Activated T-helper 2 cell treated with anti-CD3 and anti-CD28 coated beads, Interferon-gamma antibody, Interleukin-2, Interleukin-4, amounts not matched to agents 10 μg/mL and 5 μg/mL and 100 μg/mL, durations not matched to agents 14 hours and 24 hours and 36 hours (primary cell): ENCODE measurements at regions not wholly inside any gene's neighbourhood (a gene's known extent, or its start where the extent isn't known, plus 50 kb on each side); places are given as distances from the start of the nearest gene placed in this dataset.
"Not testable (repeated sequence)": the region's sequence is repeated elsewhere in the genome, so short reads cannot be mapped to it uniquely, and the experiment has no call there.

ENCODE experiments used
- DNase-seq: peaks from one replicate; pipeline ENCODE4 v3.0.0; 2021; ENCODE audit warnings: low spot score
- H3K27ac Mint-ChIP-seq: one replicate; pipeline ENCODE4 v1.8.0; 2021; ENCODE audit warnings: mixed read lengths
- H3K27me3 Mint-ChIP-seq: one replicate; pipeline ENCODE4 v1.8.0; 2021; ENCODE audit warnings: low read depth, mixed read lengths
- H3K36me3 Mint-ChIP-seq: one replicate; pipeline ENCODE4 v1.8.0; 2021; ENCODE audit warnings: low read depth, mixed read lengths
- H3K4me1 Mint-ChIP-seq: one replicate; pipeline ENCODE4 v1.8.0; 2021; ENCODE audit warnings: low read depth, mixed read lengths
- H3K4me3 Mint-ChIP-seq: one replicate; pipeline ENCODE4 v1.8.0; 2021; ENCODE audit warnings: low read depth, mild to moderate bottlenecking, moderate library complexity, mixed read lengths
- H3K9me3 Mint-ChIP-seq: one replicate; pipeline ENCODE4 v1.8.0; 2021; ENCODE audit warnings: mixed read lengths
- intact Hi-C: fragments of 100-400 bp; cut with micrococcal nuclease; formaldehyde crosslinking; loops from one replicate; pipeline ENCODE4 v1.15.1; 2023

- no peak overlapping the region for H3K4me3 Mint-ChIP-seq
- DNase-seq: no peak
- no peaks in the 10 kb centered on the region for H3K9me3 Mint-ChIP-seq
- no peaks in the 10 kb centered on the region for H3K27me3 Mint-ChIP-seq
- no peaks in the 10 kb centered on the region for H3K36me3 Mint-ChIP-seq
- H3K27ac Mint-ChIP-seq: no peak overlapping the region
- no peaks in the 10 kb centered on the region for H3K4me1 Mint-ChIP-seq
- intact Hi-C loops: no loop called here
Observed at GRCh38 chrX:25108481-25108880, 92.7 kb upstream of the ARX start.

- H3K27me3 Mint-ChIP-seq: no peaks in the 10 kb centered on the region
- no peak overlapping the region for H3K4me3 Mint-ChIP-seq
- intact Hi-C loops: no loop called here
- no peak for DNase-seq
- no peak overlapping the region for H3K27ac Mint-ChIP-seq
- no peaks in the 10 kb centered on the region for H3K4me1 Mint-ChIP-seq
- H3K36me3 Mint-ChIP-seq: no peaks in the 10 kb centered on the region
- H3K9me3 Mint-ChIP-seq: no peaks in the 10 kb centered on the region
Observed at GRCh38 chrX:25105221-25105620, 89.5 kb upstream of the ARX start.

- Mint-ChIP-seq H3K4me3 (no peak overlapping the region), H3K36me3 (no peaks in the 10 kb centered on the region), H3K4me1 (no peaks in the 10 kb centered on the region), H3K27me3 (no peaks in the 10 kb centered on the region), H3K9me3 (no peaks in the 10 kb centered on the region), H3K27ac (no peak overlapping the region)
- no peak for DNase-seq
- intact Hi-C loops: no loop called here
Observed at GRCh38 chrX:25096522-25097045, 80.8 kb upstream of the ARX start.

- DNase-seq, H3K27me3 Mint-ChIP-seq, H3K36me3 Mint-ChIP-seq, intact Hi-C loops, H3K4me3 Mint-ChIP-seq, H3K9me3 Mint-ChIP-seq, H3K27ac Mint-ChIP-seq, H3K4me1 Mint-ChIP-seq: not testable (repeated sequence)
Observed at GRCh38 chrX:25091152-25091551, 75.4 kb upstream of the ARX start.

GRCh38 chrX:25084446-25084845 lies 68.7 kb upstream of the ARX start:
- H3K27me3 Mint-ChIP-seq: no peaks in the 10 kb centered on the region
- no peaks in the 10 kb centered on the region for H3K36me3 Mint-ChIP-seq
- H3K4me3 Mint-ChIP-seq: no peak overlapping the region
- no peak overlapping the region for H3K27ac Mint-ChIP-seq
- no peaks in the 10 kb centered on the region for H3K4me1 Mint-ChIP-seq
- intact Hi-C loops: no loop called here
- DNase-seq: no peak
- no peaks in the 10 kb centered on the region for H3K9me3 Mint-ChIP-seq

GRCh38 chrX:25083661-25084060 lies 67.9 kb upstream of the ARX start:
- H3K4me1 Mint-ChIP-seq: no peaks in the 10 kb centered on the region
- H3K27me3 Mint-ChIP-seq: no peaks in the 10 kb centered on the region
- no peaks in the 10 kb centered on the region for H3K36me3 Mint-ChIP-seq
- H3K4me3 Mint-ChIP-seq: no peak overlapping the region
- intact Hi-C loops: no loop called here
- DNase-seq: no peak
- H3K9me3 Mint-ChIP-seq: no peaks in the 10 kb centered on the region
- H3K27ac Mint-ChIP-seq: no peak overlapping the region

GRCh38 chrX:25079020-25079419 lies 63.3 kb upstream of the ARX start:
- no peak overlapping the region for H3K4me3 Mint-ChIP-seq
- H3K9me3 Mint-ChIP-seq: no peaks in the 10 kb centered on the region
- no peaks in the 10 kb centered on the region for H3K36me3 Mint-ChIP-seq
- intact Hi-C loops: no loop called here
- peaks cover 7% of the 10 kb centered on the region for H3K27me3 Mint-ChIP-seq
- H3K27ac Mint-ChIP-seq: no peak overlapping the region
- no peaks in the 10 kb centered on the region for H3K4me1 Mint-ChIP-seq
- no peak for DNase-seq

GRCh38 chrX:25076941-25077500 lies 61.3 kb upstream of the ARX start:
- Mint-ChIP-seq H3K27me3 (peaks cover 7% of the 10 kb centered on the region), H3K4me3 (no peak overlapping the region), H3K4me1 (no peaks in the 10 kb centered on the region), H3K27ac (no peak overlapping the region), H3K36me3 (no peaks in the 10 kb centered on the region), H3K9me3 (no peaks in the 10 kb centered on the region)
- intact Hi-C loops: no loop called here
- DNase-seq: no peak

- peaks cover 15% of the 10 kb centered on the region for H3K27me3 Mint-ChIP-seq
- H3K4me1 Mint-ChIP-seq: peaks cover 6% of the 10 kb centered on the region
- H3K36me3 Mint-ChIP-seq: no peaks in the 10 kb centered on the region
Observed at GRCh38 chrX:25072247-25072646, 56.5 kb upstream of the ARX start.

GRCh38 chrX:25070038-25070437 lies 54.3 kb upstream of the ARX start:
- Mint-ChIP-seq H3K9me3 (no peaks in the 10 kb centered on the region), H3K27me3 (peaks cover 9% of the 10 kb centered on the region), H3K27ac (no peak overlapping the region), H3K4me3 (no peak overlapping the region), H3K4me1 (peaks cover 12% of the 10 kb centered on the region), H3K36me3 (no peaks in the 10 kb centered on the region)
- no peak for DNase-seq
- intact Hi-C loops: no loop called here

More at GRCh38 chrX:25072247-25072646, 56.5 kb upstream of the ARX start:
- Mint-ChIP-seq H3K27ac (no peak overlapping the region), H3K4me3 (no peak overlapping the region), H3K9me3 (no peaks in the 10 kb centered on the region)
- intact Hi-C loops: no loop called here
- DNase-seq: no peak

- Mint-ChIP-seq H3K36me3 (no peaks in the 10 kb centered on the region), H3K27me3 (peaks cover 9% of the 10 kb centered on the region), H3K9me3 (no peaks in the 10 kb centered on the region), H3K4me1 (peaks cover 12% of the 10 kb centered on the region), H3K4me3 (no peak overlapping the region), H3K27ac (no peak overlapping the region)
- DNase-seq: no peak
- intact Hi-C loops: no loop called here
Observed at GRCh38 chrX:25069209-25069608, 53.4 kb upstream of the ARX start.

- Mint-ChIP-seq H3K4me3 (no peak overlapping the region), H3K27ac (no peak overlapping the region)
- intact Hi-C loops: no loop called here
Observed at GRCh38 chrX:25068340-25068739, 52.6 kb upstream of the ARX start.

GRCh38 chrX:25067271-25068172 lies 51.8 kb upstream of the ARX start:
- Mint-ChIP-seq H3K4me3 (no peak overlapping the region), H3K36me3 (no peaks in the 10 kb centered on the region), H3K27me3 (peaks cover 9% of the 10 kb centered on the region), H3K27ac (no peak overlapping the region), H3K4me1 (peaks cover 12% of the 10 kb centered on the region), H3K9me3 (no peaks in the 10 kb centered on the region)
- DNase-seq: no peak
- intact Hi-C loops: no loop called here

More at GRCh38 chrX:25068340-25068739, 52.6 kb upstream of the ARX start:
- H3K36me3 Mint-ChIP-seq: no peaks in the 10 kb centered on the region
- DNase-seq: no peak
- peaks cover 12% of the 10 kb centered on the region for H3K4me1 Mint-ChIP-seq
- no peaks in the 10 kb centered on the region for H3K9me3 Mint-ChIP-seq
- peaks cover 9% of the 10 kb centered on the region for H3K27me3 Mint-ChIP-seq
